ENCODE measurements at regions not wholly inside any gene's neighbourhood (a gene's known extent, or its start where the extent isn't known, plus 50 kb on each side); places are given as distances from the start of the nearest gene placed in this dataset.

DNA sequence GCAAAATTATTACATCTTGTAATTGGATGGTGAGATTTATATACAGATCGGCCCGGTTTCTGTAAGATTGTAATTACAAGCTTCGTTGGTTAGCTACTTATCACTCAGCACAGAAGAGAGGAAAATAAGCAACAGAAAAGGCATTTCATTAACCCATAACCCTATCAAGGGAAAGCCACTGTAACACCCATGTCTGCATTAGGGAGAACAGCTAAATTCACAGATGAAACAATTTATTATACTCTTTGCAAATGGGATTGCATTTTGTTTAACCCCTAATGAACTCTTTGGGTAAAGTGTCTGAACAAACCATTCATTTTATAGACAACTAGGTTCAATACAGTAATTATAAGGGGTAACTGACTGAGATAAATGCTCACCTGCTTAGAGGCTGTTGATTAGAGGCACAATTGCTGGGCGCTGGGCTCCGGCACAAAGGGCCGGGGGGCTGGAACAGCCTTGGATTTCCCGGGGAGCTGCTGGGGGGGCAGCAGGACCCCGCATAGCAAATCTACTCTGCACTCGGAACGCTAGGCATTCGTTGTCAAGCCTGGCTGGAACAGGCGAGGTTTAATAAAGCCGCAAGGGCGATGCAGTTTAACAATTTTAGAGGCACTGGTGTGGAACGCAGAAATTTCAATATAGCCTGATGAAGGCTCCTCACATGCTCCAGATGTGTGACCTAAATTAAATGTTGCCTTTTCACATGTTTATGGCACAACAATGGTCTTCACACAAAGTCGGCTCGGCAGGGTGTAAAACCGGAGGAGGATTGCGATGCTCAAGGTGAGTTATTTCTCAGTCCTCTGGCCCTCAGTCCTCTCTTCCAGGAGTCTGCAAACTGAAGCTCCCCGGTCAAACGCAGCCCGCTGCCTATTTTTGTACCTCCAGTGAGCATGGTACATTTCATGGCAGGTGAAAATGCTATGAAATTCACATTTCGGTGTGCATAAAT is 134.0 kb upstream of the IRX6 start:
- H3K9me3 Mint-ChIP-seq: no peaks in the 10 kb centered on the region
- DNase-seq (no peak), ATAC-seq (no peak)
- no peak overlapping the region for H3K27ac Mint-ChIP-seq
- TF ChIP-seq, protein P1, sequence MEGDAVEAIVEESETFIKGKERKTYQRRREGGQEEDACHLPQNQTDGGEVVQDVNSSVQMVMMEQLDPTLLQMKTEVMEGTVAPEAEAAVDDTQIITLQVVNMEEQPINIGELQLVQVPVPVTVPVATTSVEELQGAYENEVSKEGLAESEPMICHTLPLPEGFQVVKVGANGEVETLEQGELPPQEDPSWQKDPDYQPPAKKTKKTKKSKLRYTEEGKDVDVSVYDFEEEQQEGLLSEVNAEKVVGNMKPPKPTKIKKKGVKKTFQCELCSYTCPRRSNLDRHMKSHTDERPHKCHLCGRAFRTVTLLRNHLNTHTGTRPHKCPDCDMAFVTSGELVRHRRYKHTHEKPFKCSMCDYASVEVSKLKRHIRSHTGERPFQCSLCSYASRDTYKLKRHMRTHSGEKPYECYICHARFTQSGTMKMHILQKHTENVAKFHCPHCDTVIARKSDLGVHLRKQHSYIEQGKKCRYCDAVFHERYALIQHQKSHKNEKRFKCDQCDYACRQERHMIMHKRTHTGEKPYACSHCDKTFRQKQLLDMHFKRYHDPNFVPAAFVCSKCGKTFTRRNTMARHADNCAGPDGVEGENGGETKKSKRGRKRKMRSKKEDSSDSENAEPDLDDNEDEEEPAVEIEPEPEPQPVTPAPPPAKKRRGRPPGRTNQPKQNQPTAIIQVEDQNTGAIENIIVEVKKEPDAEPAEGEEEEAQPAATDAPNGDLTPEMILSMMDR (IDR thresholded peaks at IDR 0.05): no peak
- no peak overlapping the region for H3K4me3 Mint-ChIP-seq
- H3K36me3 Mint-ChIP-seq (ENCODE audit: low read depth): no peaks in the 10 kb centered on the region
- peaks cover 10% of the 10 kb centered on the region for H3K27me3 Mint-ChIP-seq
- ChIA-PET CTCF (no interaction called here), POLR2A (no interaction called here)
- H3K4me1 Mint-ChIP-seq (ENCODE audit: low read depth): no peaks in the 10 kb centered on the region
- intact Hi-C loops (cut with micrococcal nuclease): no loop called here

GRCh38 chr16:55192734-55193133 is 131.3 kb upstream of the IRX6 start:
- no peaks in the 10 kb centered on the region for H3K4me1 Mint-ChIP-seq (ENCODE audit: low read depth)
- CTCF ChIA-PET: no interaction called here
- intact Hi-C loops (cut with micrococcal nuclease): no loop called here
- DNase-seq (no peak), ATAC-seq (no peak)
- POLR2A ChIA-PET: no interaction called here
- peaks cover 10% of the 10 kb centered on the region for H3K27me3 Mint-ChIP-seq
- no peaks in the 10 kb centered on the region for H3K9me3 Mint-ChIP-seq
- H3K4me3 Mint-ChIP-seq: no peak overlapping the region
- no peak overlapping the region for H3K27ac Mint-ChIP-seq
- TF ChIP-seq, protein P1 (IDR thresholded peaks at IDR 0.05): no peak
- H3K36me3 Mint-ChIP-seq (ENCODE audit: low read depth): no peaks in the 10 kb centered on the region

- DNase-seq (no peak), ATAC-seq (no peak)
- Mint-ChIP-seq H3K27ac (no peak overlapping the region), H3K4me1 (ENCODE audit: low read depth) (no peaks in the 10 kb centered on the region), H3K36me3 (ENCODE audit: low read depth) (no peaks in the 10 kb centered on the region), H3K4me3 (no peak overlapping the region), H3K27me3 (no peaks in the 10 kb centered on the region), H3K9me3 (no peaks in the 10 kb centered on the region)
- ChIA-PET POLR2A (no interaction called here), CTCF (no interaction called here)
- intact Hi-C loops (cut with micrococcal nuclease): no loop called here
- TF ChIP-seq, protein P1 (IDR thresholded peaks at IDR 0.05): no peak
These were observed 120.4 kb upstream of the IRX6 start for GRCh38 chr16:55203570-55203969.

- Mint-ChIP-seq H3K27me3 (no peaks in the 10 kb centered on the region), H3K4me3 (no peak overlapping the region), H3K4me1 (ENCODE audit: low read depth) (no peaks in the 10 kb centered on the region), H3K36me3 (ENCODE audit: low read depth) (no peaks in the 10 kb centered on the region), H3K27ac (no peak overlapping the region), H3K9me3 (no peaks in the 10 kb centered on the region)
- TF ChIP-seq, protein P1 (IDR thresholded peaks at IDR 0.05): no peak
- ChIA-PET CTCF (no interaction called here), POLR2A (no interaction called here)
- DNase-seq (no peak), ATAC-seq (no peak)
- intact Hi-C loops (cut with micrococcal nuclease): no loop called here
These were observed 119.9 kb upstream of the IRX6 start for GRCh38 chr16:55204069-55204468.

- Mint-ChIP-seq H3K36me3 (ENCODE audit: low read depth) (no peaks in the 10 kb centered on the region), H3K9me3 (no peaks in the 10 kb centered on the region), H3K27ac (no peak overlapping the region), H3K4me3 (no peak overlapping the region), H3K4me1 (ENCODE audit: low read depth) (no peaks in the 10 kb centered on the region), H3K27me3 (no peaks in the 10 kb centered on the region)
- ATAC-seq (no peak), DNase-seq (no peak)
- ChIA-PET POLR2A (no interaction called here), CTCF (no interaction called here)
- TF ChIP-seq, protein P1 (IDR thresholded peaks at IDR 0.05): no peak
- intact Hi-C loops (cut with micrococcal nuclease): no loop called here
These were observed 119.1 kb upstream of the IRX6 start for GRCh38 chr16:55204923-55205322.

Measured in activated CD8-positive, alpha-beta T cell treated with anti-CD3 and anti-CD28 coated beads for 36 hours (primary cell).